Panc1 (cell line): ENCODE measurements at regions not wholly inside any gene's neighbourhood (a gene's known extent, or its start where the extent isn't known, plus 50 kb on each side); places are given as distances from the start of the nearest gene placed in this dataset.

Experiments used
- ATAC-seq: fragments of 200-7000 bp; cut with Tn5 transposase; 2 replicates; pipeline ENCODE4 v1.9.1; 2020; ENCODE audit warnings: mild to moderate bottlenecking, moderate library complexity
- BruUV-seq: library from RNA; stranded (reverse); fragments of 400-500 nt; replicated peaks from 2 replicates; lab custom pipeline; 2021; lab: Mats Ljungman, UMichigan
- CTCF ChIA-PET: fragments of 300-600 bp; sonication (Branson Sonifier 250); formaldehyde crosslinking; loops from one replicate; lab custom pipeline; 2022; ENCODE audit warnings: antibody characterized with exemption; lab: Charles Lee
- POLR2A ChIA-PET: fragments of 300-600 bp; sonication (Branson Sonifier 250); formaldehyde crosslinking; loops from one replicate; lab custom pipeline; 2022; ENCODE audit warnings: antibody characterized with exemption; lab: Charles Lee
- DNase-seq: peaks from one replicate; pipeline ENCODE4 v3.0.0-alpha.2; 2010; ENCODE audit warnings: low read depth, low spot score
- H3K27ac ChIP-seq: 2 replicates; pipeline ENCODE4 v1.5.1; 2011; ENCODE audit warnings: mild to moderate bottlenecking, low read length, inconsistent platforms
- H3K27me3 ChIP-seq: fragments of 200-500 bp; sonication (Bioruptor generic); 2 replicates; pipeline ENCODE4 v1.6.0; 2014; ENCODE audit warnings: low read length, inconsistent platforms; ENCODE audit not compliant: control insufficient read depth, insufficient read depth
- H3K36me3 ChIP-seq: fragments of 200-500 bp; sonication (Bioruptor generic); 2 replicates; pipeline ENCODE4 v1.5.1; 2014; ENCODE audit warnings: inconsistent platforms, mild to moderate bottlenecking, low read length, moderate library complexity; ENCODE audit not compliant: control insufficient read depth, insufficient read depth
- H3K4me1 ChIP-seq: 2 replicates; pipeline ENCODE4 v1.5.1; 2011; ENCODE audit warnings: inconsistent platforms, mild to moderate bottlenecking, low read length, moderate library complexity; ENCODE audit not compliant: control insufficient read depth, insufficient read depth
- H3K4me3 ChIP-seq, 2 experiments: 2 replicates each; pipeline ENCODE4 v1.5.1; 2011 to 2012; ENCODE audit warnings: low read depth in 2 of 2, low read length in 2 of 2, mild to moderate bottlenecking in 2 of 2, inconsistent platforms in 1 of 2, moderate library complexity in 1 of 2
- H3K9me3 ChIP-seq: fragments of 200-500 bp; sonication (Bioruptor generic); 2 replicates; pipeline ENCODE4 v1.5.1; 2014; ENCODE audit warnings: low read depth, mild to moderate bottlenecking, inconsistent platforms, low read length, moderate library complexity; ENCODE audit not compliant: control insufficient read depth, insufficient read depth
- POLR2AphosphoS5 ChIP-seq: IDR thresholded peaks from 2 replicates; pipeline ENCODE4 v1.6.1; 2012; ENCODE audit warnings: mild to moderate bottlenecking, low read depth, low read length, moderate library complexity
- SIN3A ChIP-seq: IDR thresholded peaks from 2 replicates; pipeline ENCODE4 v1.6.1; 2012; ENCODE audit warnings: low read depth, mild to moderate bottlenecking, low read length, moderate library complexity, borderline replicate concordance; ENCODE audit not compliant: insufficient read depth
- TCF7L2 ChIP-seq: IDR thresholded peaks from 2 replicates; pipeline ENCODE4 v1.6.1; 2011; ENCODE audit warnings: mild to moderate bottlenecking, low read depth, low read length, inconsistent platforms
- in situ Hi-C: cut with HindIII; loops from 2 replicates; pipeline ENCODE4 v1.10.0; 2016; ENCODE audit warnings: low sequenced_read_pairs, low pct_unique_long_range_greater_than_20kb
- intact Hi-C: fragments of 100-400 bp; cut with micrococcal nuclease; formaldehyde crosslinking; loops from one replicate; pipeline ENCODE4 v1.10.0; 2022; ENCODE audit not compliant: unreplicated experiment
- TF ChIP-seq, protein P1 (sequence below), 2 experiments: IDR thresholded peaks; 2 replicates each; pipeline ENCODE4 v1.6.1; 2011 to 2012; ENCODE audit warnings: low read depth in 2 of 2, control low read depth in 1 of 2, low read length in 1 of 2, mild to moderate bottlenecking in 1 of 2, moderate library complexity in 1 of 2; ENCODE audit not compliant: insufficient read depth in 1 of 2
- TF ChIP-seq, protein P2 (sequence below): fragments of 450-650 bp; IDR thresholded peaks from 2 replicates; pipeline ENCODE4 v1.5.1; 2017; ENCODE audit warnings: mild to moderate bottlenecking

DNA sequence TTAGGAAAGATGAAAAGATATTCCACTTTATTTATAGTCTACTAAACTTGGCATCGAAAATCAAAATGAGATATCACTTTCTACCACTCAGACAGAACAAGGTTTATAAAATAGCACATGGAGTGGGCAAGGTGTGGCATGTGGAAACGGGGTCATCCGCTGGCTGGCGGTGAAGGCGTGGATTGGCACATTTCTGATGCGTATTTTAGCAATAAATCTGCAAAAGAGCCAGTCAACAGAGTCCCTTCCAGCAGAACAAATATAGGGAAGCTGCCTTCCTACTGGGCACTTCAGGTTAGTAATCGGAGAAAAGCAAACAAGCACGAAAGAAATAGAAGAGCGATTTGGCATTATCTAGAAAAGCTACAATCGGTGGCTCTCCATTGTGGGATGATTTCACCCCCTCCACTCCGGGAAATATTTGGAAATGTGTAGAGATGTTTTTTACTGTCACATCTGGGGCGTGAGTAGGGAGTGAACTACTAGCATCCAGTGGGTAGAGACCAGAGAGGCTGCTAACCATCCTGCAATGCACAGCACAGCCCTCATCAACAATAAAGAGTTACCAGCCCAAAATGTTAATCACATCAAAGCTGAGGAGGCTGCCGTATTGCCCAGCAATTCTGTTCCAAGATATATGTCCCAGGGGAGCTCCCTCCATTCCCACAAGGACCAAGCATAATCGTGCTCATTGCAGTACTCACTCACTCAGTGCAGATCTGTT is 116.1 kb upstream of the PEG3 start:
- POLR2A ChIA-PET = no interaction called here
- BruUV-seq = no TSS peak
- Histone ChIP-seq H3K4me1 (no peaks in the 10 kb centered on the region), H3K4me3 (no peak overlapping the region), H3K27me3 (no peaks in the 10 kb centered on the region), H3K27ac (no peak overlapping the region), H3K9me3 (no peaks in the 10 kb centered on the region), H3K36me3 (no peaks in the 10 kb centered on the region)
- intact Hi-C loops = no loop called here
- in situ Hi-C loops = no loop called here
- CTCF ChIA-PET = interaction anchor here (0.5 kb wide), 1 partner anchor 266 kb away, joined by 6 read pairs; no protein-coding TSS in a partner anchor
- TF ChIP-seq SIN3A (no peak), POLR2AphosphoS5 (no peak)
- ATAC-seq = no peak
- no peak for DNase-seq

DNA sequence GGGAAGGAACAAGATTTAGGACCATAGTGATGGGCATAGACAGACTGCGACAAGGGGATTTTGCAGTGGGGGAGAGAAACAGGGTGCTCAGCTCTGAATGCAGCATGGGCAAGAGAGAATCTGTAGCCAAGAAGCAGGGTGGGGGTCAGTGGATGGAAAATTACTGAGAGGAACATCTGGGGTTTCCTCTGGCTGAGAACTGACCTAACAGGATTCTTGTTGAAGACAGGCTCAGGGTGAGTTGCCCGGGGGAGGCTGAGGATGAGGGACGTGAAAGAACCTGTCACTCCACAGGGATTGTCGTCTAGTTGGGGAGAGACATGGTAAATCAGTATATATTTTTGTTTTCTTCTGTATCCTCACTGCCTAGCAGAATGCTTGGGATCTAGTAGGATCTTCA is 118.7 kb upstream of the PEG3 start:
- Histone ChIP-seq H3K4me3 (no peak overlapping the region), H3K27ac (no peak overlapping the region), H3K27me3 (no peaks in the 10 kb centered on the region), H3K36me3 (no peaks in the 10 kb centered on the region), H3K4me1 (no peaks in the 10 kb centered on the region), H3K9me3 (no peaks in the 10 kb centered on the region)
- no TSS peak for BruUV-seq
- POLR2A ChIA-PET = no interaction called here
- DNase-seq (no peak), ATAC-seq (no peak)
- in situ Hi-C loops = no loop called here
- intact Hi-C loops = no loop called here
- TF ChIP-seq, protein P1, sequence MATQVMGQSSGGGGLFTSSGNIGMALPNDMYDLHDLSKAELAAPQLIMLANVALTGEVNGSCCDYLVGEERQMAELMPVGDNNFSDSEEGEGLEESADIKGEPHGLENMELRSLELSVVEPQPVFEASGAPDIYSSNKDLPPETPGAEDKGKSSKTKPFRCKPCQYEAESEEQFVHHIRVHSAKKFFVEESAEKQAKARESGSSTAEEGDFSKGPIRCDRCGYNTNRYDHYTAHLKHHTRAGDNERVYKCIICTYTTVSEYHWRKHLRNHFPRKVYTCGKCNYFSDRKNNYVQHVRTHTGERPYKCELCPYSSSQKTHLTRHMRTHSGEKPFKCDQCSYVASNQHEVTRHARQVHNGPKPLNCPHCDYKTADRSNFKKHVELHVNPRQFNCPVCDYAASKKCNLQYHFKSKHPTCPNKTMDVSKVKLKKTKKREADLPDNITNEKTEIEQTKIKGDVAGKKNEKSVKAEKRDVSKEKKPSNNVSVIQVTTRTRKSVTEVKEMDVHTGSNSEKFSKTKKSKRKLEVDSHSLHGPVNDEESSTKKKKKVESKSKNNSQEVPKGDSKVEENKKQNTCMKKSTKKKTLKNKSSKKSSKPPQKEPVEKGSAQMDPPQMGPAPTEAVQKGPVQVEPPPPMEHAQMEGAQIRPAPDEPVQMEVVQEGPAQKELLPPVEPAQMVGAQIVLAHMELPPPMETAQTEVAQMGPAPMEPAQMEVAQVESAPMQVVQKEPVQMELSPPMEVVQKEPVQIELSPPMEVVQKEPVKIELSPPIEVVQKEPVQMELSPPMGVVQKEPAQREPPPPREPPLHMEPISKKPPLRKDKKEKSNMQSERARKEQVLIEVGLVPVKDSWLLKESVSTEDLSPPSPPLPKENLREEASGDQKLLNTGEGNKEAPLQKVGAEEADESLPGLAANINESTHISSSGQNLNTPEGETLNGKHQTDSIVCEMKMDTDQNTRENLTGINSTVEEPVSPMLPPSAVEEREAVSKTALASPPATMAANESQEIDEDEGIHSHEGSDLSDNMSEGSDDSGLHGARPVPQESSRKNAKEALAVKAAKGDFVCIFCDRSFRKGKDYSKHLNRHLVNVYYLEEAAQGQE (IDR thresholded peaks at IDR 0.05; ENCODE audit: insufficient read depth in 1 of 2, low read depth in 2 of 2, low read length in 1 of 2) = no peak
- TF ChIP-seq POLR2AphosphoS5 = no peak
- TF ChIP-seq SIN3A = no peak
- CTCF ChIA-PET = no interaction called here

DNA sequence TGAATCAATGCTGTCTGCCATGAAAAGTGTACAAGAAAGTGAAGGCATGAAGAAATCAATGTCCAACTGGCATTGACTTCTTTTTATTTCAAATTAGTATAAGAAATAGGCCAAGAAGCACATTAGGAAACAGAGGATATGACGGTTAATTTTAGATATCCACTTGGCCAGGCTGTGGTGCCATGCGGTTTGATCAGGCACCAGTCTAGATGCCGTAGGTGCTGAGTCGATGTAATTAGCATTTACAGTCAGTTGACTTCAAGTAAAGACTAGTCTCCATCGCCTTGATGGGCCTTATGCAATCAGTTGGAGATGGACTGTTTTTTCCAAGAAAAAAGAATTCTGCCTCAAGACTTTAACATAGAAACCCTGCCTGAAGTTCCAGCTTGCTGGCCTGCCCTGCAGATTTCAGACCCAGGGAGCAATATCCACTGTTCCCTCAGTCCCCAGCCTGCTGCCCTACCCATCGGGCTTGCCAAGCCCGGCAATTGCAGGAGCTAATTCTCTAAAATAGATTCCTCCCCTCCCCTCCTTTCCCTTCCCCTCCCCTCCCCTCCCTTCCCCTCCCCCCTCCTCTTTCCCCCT is 120.5 kb upstream of the PEG3 start:
- intact Hi-C loops = no loop called here
- Histone ChIP-seq H3K9me3 (no peaks in the 10 kb centered on the region), H3K36me3 (no peaks in the 10 kb centered on the region), H3K27me3 (no peaks in the 10 kb centered on the region; the same call in 1 of the 2 replicates), H3K4me1 (no peaks in the 10 kb centered on the region), H3K27ac (no peak overlapping the region), H3K4me3 (no peak overlapping the region)
- no TSS peak for BruUV-seq
- CTCF ChIA-PET = interaction anchor here (0.7 kb wide), 1 partner anchor 136 kb away, joined by 9 read pairs; no protein-coding TSS in a partner anchor
- TF ChIP-seq TCF7L2 = no peak
- TF ChIP-seq POLR2AphosphoS5 = no peak
- no peak for TF ChIP-seq SIN3A
- TF ChIP-seq, protein P2, sequence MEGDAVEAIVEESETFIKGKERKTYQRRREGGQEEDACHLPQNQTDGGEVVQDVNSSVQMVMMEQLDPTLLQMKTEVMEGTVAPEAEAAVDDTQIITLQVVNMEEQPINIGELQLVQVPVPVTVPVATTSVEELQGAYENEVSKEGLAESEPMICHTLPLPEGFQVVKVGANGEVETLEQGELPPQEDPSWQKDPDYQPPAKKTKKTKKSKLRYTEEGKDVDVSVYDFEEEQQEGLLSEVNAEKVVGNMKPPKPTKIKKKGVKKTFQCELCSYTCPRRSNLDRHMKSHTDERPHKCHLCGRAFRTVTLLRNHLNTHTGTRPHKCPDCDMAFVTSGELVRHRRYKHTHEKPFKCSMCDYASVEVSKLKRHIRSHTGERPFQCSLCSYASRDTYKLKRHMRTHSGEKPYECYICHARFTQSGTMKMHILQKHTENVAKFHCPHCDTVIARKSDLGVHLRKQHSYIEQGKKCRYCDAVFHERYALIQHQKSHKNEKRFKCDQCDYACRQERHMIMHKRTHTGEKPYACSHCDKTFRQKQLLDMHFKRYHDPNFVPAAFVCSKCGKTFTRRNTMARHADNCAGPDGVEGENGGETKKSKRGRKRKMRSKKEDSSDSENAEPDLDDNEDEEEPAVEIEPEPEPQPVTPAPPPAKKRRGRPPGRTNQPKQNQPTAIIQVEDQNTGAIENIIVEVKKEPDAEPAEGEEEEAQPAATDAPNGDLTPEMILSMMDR = no peak
- TF ChIP-seq, protein P1 (IDR thresholded peaks at IDR 0.05; ENCODE audit: insufficient read depth in 1 of 2, low read depth in 2 of 2, low read length in 1 of 2) = no peak
- POLR2A ChIA-PET = no interaction called here
- in situ Hi-C loops = no loop called here
- DNase-seq (no peak), ATAC-seq (no peak)
